ENCODE measurements at regions not wholly inside any gene's neighbourhood (a gene's known extent, or its start where the extent isn't known, plus 50 kb on each side); places are given as distances from the start of the nearest gene placed in this dataset.

DNA sequence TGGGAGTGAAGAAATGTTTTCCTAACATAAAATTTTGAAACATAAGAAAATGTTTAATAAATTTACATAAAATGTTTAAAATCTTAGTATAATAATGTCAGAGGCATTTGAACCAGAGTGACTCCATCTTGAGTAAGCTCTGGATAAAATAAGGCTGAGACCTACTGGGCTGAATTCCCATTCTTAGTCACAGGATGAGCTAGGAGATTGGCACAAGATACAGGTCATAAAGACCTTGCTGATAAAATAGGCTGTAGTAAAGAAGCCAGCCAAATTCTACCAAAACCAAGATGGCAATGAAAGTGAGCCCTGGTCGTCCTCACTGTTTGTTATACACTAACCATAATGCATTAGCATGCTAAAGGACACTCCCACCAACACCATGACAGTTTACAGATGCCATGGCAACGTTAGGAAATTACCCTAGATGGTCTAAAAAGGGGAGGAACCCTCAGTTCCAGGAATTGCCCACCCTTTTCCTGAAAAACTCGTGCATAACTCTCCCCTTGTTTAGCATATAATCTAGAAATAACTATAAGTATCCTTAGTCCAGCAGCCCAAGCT, 1184.0 kb downstream of the UQCRFS1 start:
- no peak for DNase-seq

DNA sequence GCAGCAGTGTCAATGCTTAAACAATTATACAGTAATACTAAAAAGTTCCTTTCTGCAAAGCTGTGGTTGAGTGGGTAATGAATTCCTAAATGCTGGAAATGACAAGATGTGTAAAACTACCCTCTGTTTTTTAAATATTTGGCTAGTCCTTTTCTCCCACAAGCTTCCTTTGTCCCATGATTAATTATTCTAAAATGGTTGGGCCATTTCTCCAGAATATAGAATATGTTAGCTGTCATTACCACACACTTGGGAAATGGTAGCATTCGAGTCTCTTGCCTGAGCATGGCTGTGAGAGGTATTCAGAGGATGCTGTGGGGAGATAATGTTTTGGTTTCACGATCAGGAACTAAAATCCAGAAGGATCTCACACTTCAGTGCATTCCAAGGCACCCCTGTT, 1185.8 kb downstream of the UQCRFS1 start:
- no peak for DNase-seq

DNA sequence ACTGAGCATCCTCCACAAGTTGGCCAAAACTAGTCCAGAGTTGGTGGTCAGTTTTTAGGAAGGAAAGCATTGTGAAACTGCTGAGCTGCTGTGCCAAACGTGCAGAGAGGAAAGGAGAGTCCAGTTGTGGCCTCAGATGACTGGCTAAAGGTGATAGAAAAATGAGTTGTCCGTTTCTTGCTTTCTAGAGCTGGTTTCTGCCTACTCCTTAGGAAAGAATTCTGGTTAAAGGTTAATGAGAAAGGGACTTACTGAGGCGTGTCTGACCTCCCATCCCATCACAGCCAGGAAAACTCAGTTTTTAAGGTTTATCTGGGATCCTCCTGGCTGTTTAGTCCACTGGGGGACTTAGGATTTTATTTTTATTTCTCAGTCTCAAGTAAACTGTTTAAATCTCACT, 1186.3 kb downstream of the UQCRFS1 start:
- no peak for DNase-seq

DNA sequence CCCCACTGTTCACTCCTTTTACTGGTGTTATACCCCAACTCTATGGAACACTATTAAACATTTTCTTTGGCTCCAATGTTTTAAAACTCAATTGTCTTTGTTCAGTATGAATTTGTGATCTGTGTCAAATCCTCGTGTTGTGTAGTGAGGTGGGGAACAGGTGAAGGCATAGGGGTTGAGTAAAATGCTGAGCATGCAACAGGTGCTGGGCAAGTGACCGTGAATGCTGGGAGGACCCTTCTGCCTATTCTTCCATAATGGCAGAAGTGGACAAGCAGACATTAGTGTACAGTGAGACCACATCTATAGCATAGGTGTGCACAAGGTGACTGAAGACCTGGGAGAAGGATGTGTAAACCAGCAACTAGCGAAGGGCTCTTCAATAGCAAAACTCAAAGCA, 1188.0 kb downstream of the UQCRFS1 start:
- no peak for DNase-seq

DNA sequence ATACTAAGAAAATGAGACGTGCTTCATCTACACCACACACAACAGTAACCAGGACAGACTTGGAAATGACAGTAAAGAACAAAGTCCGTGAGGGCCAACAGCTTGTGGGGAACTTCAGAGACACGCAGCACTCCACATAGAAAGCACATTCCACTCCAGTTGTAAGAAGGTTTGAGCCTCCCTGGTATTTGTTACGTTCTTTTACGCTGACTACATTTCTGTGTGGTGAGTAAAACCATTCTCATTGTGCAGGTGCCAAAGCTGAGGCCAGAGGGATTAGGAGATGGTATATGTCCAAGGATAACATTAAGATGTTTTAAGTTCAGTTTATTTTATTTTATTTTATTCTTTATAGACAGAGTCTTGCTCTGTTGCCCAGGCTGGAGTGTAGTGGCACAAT, 1189.9 kb downstream of the UQCRFS1 start:
- DNase-seq = no peak

DNA sequence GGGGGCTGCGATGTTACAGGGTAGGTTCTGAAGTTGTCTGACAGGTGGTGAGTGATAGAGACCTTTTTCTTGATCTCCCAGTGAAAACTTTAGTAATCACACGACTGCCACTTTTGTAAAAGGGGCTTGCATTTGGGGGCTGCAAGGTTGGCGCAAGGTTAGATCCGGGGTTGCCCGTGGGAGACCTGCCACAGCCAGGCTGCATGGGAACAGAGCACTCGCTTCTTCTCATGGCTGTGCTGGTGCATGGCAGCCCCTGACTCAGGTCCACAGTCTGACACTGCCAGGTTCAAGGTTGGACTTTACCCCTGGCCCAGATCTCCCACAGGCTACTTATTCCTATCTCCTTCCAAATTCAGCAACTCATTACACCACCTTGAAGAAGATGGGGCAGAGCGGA, 1190.4 kb downstream of the UQCRFS1 start:
- no peak for DNase-seq

DNA sequence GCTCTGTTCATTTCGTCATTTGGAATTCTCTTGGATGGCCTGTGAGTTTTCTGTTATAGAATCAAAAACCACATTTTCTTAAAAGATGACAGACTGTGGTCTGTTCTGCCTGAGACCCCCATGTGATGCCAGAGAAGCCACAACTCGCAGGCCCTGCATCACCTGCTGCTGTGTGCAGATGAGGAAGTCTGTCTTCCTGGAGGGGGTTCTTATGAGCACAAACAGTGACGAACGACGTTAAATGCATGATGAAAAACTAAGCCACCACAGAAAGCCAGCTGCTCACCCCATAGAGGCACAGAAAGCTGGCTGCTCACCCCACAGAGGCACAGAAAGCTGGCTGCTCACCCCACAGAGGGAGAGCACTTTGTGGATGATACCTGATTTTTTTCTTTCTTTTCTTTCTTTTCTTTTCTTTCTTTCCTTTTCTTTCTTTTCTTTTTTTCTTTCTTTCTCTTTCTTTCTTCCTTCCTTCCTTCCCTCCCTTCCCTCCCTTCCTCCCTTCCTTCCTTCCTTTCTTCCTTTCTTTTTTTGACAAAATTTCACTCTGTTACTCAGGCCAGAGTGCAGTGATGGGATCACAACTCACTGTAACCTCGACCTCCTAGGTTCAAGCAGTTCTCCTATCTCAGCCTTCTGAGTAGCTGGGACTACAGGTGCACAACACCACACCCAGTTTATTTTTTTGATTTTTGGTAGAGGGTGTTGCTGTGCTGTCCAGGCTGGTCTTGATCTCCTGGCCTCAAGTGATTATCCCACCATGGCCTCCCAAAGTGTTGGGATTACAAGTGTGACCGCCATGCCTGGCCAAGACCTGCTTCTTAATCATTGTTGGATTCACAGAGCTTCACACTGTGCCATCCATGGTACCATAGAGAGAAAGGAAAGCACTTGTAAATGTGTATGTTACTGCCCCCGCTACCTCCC, 1191.4 kb downstream of the UQCRFS1 start:
- DNase-seq = no peak

DNA sequence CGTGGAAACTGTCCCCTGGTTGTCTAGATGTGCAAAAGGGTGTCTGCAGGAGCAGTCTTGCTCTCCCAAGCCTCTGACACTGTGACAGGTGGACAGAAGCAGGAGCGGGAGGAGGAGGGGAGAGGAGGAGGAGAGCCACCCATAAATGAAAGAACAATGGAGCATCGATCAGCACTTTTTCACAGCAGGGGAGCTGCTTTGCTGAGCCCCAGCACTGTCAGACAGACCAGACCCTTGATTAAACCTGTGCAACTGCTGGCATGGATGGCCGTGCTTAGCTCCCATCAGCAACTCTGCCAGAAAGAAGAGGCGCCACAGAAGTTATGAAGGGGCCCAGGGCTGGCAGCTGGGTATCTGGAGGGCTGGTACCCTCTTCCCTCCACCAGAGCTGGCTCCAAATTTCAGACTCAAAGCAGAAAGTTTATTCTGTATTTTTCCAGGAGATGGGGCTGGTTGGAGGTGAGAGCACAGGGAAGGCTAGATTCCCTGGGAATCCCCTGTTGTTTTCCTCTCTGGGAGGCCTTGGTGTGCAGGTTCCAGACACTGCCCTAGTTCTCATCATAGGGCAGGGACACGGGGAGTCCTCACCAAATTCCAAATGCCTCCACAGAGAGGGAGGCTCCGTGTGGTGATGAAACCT, 1192.2 kb downstream of the UQCRFS1 start:
- no peak for DNase-seq

DNA sequence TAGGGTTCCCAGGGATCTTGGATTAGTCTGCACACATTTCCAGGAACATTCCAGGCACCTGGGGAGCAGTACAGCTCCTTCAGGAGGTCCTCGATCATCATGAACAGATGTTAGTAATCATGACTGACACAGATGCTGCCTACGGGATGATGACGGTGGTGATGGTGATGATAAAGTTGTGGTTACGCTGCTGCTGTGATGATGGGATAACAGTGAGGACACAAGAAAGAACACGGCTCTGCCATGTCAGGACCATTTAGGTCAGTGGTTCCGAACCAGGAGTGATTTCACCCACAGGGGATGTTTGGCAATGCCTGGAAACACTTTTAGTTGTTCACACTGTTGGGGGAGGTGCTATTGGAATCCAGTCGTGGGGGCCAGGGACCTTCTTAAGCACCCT, 1193.0 kb downstream of the UQCRFS1 start:
- DNase-seq = no peak

DNA sequence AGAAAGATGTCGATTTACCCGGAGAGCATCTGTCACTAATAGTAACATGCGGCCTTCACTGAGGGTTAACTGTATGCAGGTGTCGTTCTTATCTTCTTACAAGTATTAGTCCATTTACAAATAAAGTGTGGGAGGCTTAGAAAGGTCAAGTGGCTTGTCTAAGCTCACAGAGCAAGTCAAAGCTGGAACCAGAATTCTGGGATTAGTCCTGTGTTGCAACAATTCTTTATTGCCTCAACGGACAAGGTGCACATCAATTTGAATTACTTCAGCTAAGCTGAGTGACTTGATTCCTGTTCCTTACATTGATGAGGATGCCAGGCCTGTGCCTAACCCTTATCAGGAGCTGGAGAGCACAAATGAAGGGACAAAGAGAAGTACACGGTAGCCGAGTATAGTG, 1193.6 kb downstream of the UQCRFS1 start:
- no peak for DNase-seq

DNA sequence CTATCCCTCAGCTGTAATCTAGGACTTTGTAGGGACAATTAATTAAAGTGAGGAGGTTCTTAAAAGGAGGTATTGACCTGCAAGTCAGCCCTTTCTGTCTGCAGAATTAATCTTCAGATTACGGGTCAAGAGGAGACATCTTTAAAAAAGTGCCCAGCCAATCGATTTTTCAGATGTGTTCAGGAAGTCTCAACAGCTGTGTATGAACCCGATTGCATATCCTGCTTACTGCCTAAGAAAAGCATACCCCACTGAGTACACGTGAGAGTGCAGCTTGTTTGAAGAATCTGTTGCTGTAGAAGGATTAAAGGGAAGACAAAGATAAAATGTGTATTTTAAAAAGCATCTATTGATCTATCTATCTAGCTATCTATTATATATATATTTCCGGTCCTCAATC, 1194.5 kb downstream of the UQCRFS1 start:
- no peak for DNase-seq

DNA sequence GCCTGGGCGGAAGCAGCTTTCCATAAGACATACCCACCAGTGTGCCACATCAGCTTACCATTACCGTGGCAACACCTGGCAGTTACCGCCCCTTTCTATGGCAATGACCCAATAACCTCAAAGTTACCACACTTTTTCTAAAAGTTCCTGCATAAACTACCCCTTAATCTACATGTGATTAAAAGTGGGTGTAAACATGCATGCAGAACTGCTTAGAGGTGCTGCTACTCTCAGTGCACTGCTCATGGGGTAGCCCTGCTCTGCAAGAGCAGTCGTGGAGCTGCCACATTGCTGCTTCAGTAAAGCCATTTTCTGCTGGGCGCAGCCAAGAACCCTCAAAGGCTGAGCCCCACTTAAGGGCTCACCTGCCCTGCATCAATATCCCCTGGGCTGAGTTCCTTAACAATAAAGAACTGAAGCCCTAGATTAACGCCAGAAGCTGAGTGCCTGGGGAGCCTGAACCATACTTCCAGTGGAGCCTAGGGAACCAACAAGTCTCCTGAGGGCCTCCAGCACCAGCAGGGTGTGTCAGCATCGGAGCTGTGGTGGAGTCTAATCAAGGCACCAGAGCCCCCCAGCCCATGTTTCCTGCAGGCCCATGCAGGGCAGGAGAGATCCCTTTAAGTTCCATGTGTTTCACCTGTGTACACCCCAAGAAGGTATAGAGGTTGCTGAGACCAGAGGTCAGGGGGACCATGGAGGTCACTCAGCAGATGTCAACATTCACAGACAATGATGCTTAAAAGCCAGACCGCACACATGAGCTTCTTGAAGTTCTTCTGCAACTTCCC, 1198.1 kb downstream of the UQCRFS1 start:
- no peak for DNase-seq

DNA sequence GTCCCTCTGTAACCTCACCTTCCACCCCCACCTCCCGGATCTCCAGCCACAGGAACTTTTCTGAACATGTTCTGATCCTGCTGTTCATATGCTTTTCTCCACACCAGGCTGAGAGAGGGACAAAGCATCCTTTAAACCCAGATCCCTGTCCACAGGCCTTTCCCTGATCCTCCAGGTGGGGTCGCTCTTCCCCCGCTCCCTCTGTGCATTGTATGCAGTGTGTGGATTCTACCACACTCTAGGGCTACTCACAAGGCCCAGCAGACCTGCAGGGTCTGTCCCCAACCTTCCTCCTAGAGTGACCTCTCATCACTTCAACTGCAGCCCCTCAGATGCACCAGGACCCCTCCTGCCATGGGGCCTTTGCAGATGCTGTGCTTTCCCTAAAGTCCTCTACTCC, 1200.6 kb downstream of the UQCRFS1 start:
- DNase-seq = no peak

DNA sequence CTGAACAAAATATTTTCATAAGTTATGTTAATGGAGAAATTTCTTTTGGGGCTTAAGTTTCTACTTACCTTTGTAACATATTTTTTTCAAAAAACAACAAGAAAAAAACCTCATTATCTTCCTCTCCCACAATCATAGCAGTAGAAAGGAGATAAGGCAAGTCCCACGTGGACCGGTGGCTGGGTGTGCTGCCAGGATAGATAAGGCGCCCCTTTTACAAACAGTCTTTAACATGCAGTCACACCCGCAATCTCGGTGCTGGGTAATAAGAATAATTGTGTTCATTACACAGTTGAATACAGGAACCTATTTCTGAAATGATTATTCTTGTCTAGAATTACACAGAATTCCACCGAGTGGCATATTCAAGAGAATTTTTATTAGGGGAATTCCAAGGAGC, 1202.3 kb downstream of the UQCRFS1 start:
- no peak for DNase-seq

DNA sequence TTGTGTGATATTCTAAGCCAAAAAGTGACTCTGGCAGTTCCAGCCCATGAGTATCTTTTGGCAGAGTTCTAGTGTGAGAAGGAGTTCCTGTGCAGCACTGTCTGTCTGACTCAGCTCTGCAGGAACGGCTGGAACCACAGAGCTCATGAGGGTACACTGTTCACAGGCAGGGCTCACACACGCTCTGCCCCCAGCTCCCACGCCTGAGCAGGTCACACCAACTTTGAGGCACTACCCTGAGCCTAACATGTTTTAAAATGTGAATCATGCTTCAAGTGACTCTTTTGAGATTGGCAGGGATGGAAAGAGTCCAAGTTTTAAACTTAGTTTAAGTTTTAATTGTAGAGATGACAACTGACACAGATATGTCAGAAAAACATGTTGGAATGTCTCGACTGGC, 1203.3 kb downstream of the UQCRFS1 start:
- no peak for DNase-seq

DNA sequence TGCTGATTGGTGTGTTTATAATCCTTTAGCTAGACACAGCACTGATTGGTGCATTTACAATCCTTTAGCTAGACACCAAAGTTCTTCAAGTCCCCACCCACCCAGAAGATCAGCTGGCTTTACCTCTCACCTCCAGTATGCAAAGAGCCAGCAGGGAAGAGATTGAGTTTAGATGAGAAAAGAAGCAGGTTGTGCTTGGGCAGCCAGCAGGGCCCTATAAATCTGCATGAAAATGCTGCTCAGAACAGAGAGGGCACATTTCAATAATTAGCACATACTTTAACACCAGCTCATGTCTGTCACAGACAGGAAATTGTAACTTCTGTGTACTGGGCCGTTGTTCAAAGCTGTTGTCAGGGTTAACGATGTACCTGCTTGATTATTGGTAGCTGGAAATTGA, 1204.3 kb downstream of the UQCRFS1 start:
- DNase-seq = no peak

DNA sequence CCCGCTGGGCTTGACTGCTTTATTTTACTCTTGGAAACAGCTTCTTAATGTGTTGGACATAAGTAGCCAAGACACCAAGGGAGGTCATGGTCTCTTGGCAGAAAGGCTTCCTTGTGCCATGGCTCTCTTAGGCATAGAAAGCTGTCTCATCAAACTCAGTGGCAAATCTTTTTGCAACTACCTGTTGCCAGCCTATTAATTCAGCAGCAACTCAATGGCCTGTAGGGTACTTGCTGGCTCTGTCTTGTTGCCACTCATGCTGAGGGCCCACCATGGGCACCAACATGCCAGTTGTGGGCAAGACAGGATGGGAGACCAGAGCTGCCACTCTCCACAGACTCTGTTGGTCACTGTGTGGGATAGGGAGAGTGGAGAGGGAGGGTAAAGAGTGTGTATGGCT, 1209.4 kb downstream of the UQCRFS1 start:
- DNase-seq = no peak

DNA sequence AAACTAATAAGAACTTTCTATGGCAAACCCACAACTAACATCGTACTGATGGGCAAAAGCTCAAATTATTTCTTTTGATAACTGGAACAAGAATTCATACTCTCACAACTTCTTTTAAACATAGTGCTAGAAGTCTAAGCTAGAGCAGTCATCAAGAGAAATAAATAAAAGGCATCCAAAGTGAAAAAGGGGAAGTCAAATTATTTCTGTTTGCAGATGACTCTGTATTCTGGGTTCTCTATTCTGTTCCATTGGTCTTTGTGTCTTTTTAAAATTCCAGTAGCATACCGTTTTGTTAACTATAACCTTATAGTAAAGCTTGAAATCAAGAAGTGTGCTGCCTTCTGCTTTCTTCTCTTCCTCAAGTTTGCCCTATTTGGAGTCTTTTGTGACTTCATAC, 1215.9 kb downstream of the UQCRFS1 start:
- no peak for DNase-seq

DNA sequence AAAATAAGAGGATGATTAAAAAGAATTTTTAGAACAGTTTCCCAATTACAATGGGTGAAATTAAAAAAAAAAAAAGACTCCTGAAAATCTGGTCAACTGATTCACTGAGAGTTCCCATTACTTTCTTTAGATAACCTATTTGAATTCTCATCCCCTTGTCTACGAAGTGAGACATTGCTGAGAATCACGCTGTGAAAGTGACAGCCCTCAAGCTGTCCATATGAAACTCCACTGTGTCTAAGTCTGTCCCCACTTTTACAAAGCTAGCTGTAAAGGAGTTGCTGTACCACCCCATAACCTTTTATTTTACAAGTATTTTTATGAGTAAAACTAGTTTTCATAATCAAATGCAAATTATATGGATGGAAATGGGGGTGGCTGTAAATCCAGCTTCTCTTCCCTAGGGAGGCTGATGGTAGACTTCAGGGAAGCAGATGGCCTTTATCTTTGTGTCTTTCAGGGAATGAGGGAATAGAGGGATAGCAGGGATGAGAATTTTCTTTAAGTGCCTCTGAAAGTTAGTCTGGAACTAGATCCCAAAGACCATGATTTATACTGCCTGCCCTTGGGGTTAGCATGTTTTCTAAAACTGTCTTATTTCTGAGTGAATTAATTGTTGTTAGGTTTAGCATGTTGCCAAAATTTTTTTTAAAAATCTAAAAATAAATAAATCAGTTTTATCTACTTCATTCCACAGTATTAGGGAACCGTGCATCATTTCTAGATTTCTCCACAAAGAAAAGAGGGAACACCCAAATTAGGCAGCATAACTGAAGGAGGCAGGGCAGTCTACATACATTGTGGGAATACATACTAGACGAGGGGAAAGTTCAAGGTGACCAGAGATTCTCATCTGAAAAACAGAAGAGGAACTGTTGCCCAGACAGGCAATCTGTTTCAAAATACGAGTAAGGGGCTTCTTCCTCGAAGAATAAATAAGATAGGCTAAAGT, 1219.1 kb downstream of the UQCRFS1 start:
- no peak for DNase-seq

DNA sequence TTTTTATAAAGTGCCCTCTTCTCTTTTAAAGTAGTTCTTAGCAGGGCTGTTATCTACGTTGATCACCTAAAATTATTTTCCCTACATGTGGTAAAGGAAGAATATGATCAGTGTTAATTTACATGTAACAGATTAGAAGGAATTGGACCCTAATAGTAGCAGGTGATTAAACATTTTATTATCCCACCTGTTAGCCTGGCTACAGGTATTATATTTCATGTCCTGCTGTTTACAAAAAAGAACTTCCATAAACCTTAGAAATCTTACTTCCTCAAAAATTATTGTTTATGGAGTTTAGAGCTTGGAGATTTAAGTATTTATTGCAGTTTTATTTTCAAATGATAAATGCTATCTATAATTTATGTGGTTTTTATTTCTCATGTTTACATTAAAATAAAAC, 1226.7 kb downstream of the UQCRFS1 start:
- DNase-seq = no peak

DNA sequence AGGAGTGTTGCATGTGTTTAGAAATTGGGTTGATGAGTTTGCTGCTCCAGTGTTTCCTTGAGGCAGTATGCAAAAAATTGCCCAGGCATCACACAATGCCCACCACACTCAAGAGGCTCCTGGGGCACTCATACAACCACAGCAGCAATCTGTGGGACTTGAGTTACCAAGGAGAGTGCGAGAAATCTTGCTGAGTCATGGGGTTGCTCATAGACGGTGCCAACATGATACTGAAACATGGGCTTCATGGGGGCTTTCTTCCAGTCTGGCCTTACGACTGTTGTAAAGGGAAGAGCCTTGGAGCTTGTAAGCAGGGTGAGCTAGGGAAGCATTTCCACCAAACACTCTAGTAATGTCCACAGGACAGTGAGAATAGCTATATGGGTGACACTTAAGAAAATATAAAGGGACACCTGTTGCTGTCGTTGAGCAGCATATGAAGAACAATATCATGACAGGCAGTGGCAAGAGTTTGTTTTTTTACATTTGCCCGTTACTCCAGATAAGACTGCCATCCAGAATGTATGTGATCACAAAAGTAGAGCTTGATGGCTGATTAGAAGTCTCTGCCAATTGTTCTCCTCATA, 1237.4 kb downstream of the UQCRFS1 start:
- no peak for DNase-seq

DNA sequence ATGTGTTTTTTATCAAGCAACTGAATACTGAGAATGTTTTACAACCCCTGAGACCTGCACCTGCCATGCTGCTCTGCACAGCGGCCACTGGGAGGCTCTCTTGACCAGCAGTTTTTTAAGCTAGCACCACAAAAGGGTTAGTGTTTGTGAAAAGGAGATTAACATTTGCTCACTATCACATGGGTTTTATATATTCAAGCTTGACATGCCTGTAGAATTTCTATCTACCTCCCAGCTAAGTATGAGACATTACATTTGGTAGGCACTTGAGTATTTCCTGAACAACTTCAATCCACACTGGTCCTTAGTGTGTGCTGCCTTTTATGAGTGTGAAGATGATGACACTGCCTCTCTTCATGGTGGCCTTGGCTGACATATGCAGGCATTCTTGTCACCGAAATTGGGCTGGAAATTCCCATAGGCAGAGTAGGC, 1238.9 kb downstream of the UQCRFS1 start:
- peak in 1 of 2 experiments; percentile 11 for DNase-seq
